GM03348 (cell line): ENCODE measurements at regions not wholly inside any gene's neighbourhood (a gene's known extent, or its start where the extent isn't known, plus 50 kb on each side); places are given as distances from the start of the nearest gene placed in this dataset.
A peak's percentile ranks its signal among the peaks of the same experiment; 100 is the strongest.

Source experiments
- DNase-seq: peaks from one replicate; pipeline ENCODE4 v3.0.0; 2012; ENCODE audit warnings: low spot score

DNA sequence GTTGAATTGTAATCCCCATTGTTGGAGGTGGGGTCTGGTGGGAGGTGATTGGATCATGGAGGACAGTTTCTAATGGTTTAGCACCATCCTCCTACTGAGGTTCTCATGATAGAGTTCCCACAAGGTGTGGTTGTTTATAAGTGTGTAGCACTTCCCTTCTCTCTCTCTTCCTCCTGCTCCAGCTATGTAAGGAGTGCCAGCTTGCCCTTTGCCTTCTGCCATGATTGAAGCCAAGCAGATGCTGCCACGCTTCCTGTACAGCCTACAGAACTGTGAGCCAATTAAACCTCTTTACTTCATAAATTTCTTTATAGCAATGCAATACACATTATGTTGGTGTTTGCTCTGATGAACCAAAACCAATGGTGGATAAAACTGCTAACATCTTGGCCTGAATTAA, 238.2 kb downstream of the EFNB2 start:
- no peak for DNase-seq

DNA sequence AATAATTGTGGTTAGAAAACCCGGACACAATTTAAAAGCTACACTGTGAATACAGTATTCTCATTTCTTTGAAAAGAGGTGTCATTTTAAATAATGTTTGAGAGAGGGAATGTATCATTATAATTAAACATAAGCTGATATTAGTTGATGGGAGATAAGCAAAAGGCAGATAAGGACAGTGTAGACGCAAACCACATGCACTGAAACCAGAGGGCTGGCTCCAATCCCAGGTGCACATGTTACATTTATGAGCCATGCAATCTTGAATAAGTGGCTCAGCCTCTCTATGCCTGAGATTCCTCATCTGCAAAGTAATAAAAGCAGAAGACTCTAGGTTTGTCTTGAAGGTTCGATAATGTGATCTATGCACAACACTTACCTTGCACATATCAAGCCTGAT, 238.7 kb downstream of the EFNB2 start:
- no peak for DNase-seq

DNA sequence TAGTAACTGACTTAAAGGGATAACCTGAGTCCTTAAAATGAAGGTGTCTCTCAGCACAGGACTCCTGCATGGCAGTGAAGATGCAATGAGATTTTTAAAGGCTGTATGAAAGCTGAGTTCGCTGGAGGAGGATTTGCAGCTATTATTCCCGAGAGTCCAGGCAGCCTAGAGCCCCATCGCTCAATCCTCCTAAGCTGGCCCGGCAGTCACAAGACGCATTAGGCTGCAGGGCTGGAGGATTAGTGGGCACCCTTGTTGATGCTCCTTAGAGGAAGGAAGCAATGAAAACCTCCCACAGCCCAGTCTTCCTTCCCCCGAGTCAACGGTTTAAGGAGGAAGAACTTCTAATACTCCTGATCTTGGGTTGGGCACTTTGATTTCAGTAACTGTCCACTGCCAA, 239.5 kb downstream of the EFNB2 start:
- no peak for DNase-seq

DNA sequence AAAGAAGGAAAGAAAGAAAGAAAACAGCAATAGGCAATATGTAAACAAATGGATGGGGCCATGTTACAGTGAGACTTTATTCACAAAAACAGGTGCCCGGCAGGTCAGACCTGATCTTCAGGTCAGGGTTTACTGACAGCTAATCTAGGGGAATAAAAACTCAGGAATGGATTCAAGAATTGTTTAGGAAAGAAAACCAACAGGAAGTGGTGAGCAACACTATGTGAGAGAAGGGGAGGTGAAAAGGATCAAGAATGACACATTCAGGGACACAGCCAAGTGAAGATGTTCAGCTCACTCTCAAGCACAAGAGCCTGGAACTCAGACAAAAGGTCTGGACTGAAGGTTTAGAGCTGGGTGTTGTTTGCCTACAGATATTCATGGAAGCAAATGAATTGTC, 244.5 kb downstream of the EFNB2 start:
- peak; percentile 33 for DNase-seq

DNA sequence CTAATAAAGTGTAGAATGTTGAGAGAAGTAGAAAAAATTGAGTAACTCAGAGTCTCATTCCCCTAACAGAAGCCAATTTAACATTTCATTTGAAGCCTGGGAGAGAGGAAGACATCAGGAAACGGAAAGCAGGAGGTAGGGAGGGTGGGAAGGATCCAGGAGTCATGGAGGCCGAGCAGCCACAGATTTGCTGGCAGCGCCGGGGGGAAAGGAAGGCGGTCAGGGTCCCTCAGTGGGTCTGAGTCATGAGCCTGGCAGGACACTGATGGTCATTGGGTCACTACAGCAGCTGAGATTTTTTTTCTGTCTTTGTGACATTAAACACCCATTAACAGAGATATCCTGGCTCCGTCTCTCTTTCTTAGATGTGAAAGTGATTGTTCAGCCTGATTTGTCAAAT, 248.1 kb downstream of the EFNB2 start:
- no peak for DNase-seq

DNA sequence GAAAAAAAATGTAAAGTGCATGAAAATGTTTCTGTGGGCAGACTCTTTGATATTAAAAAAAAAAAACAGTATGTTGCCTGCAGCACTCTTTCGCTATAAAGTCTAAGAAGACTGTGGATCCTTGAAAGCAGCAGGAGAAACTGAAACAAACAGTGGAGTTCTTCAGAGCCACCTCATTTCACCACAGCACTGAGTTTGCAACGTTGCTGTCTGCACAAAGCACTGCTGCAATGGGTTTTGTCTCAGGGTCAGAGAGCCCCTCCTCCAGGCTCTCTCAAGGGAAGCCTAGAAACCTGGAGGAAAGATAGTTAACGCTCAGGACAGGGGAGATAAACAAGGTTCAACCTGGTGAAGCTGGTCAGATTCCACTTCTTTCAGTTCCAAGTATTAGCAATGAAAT, 248.7 kb downstream of the EFNB2 start:
- DNase-seq = no peak

DNA sequence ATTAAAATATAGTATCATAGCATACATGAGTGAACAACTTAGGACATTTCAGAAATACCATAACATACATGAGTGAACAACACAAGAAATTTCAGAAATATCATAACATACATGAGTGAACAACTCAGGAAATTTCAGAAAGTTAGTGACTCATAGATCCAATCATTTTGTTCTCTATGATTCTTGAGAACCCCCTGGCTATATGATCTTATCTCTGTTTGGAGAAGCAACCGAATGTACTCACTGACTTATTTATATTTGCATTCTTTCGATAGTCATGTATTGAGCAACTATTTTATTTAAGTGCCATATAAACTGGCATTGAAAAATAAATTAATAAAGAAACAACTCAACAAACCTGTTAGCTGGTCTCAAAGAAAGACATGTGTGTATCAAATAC, 251.1 kb downstream of the EFNB2 start:
- no peak for DNase-seq

DNA sequence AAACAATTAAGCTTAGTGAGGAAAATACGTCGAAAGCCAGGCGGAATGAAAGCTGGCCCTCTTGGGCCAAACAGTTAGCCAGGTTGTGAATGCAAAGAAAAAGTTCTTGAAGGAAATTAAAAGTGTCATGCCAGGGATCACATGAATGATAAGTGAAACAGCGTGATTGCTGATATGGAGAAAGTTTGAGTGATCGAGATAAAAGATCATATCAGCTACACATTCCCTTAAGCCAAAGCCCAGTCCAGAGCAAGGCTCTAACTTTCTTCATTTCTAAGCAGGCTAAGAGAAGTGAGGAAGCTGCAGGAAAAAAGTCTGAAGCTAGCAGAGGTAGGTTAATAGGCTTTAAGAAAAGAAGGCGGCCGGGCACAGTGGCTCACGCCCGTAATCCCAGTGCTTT, 254.0 kb downstream of the EFNB2 start:
- no peak for DNase-seq

DNA sequence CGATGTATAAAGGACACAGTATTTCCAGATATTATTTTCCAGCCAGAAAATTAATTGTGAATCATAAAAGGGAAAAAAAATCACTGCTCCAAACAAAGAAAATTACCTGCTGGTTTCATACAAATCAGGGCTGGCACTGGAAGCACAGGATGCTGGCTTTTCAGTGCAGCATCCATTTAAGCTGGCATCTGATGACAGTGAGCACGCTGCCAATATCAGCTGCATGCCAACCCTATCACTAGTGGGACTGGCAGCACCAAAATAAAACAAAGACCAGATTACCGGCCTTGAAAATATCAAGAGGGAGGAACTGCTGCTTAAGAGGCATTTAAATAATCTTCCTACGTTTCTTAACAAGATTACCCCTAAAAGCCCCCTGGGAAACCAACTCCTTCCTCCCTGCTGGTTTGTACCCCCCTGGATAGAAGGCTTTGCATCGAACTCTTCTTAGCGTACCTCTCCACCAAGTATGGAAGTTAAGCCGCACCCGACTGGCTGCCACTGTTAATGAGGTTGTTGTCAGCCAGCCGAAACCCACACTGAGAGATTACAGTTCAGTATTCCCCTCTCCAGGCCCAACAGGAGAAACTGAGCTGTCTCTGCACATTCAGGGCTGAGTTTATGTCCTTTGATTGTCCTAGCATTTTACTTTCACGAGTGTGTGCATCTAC, 257.8 kb downstream of the EFNB2 start:
- DNase-seq = no peak

DNA sequence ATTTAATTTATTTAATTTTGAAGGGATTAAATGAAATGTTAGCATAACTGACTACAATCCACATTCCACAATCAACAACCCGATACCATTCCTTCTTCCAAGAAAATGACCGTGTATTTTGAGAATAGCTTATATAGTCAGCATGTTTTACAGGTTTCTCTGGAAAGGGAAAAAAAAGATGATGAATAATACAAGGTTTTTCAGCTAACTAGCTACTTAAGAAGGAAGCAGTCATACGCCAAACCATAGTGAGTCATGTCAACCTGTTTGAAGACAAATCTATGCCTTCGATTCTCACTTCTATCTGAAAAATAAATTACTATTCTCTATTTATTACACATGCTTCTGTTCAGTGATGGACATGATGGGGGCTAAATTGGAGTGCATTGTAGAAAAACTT, 258.6 kb downstream of the EFNB2 start:
- DNase-seq = no peak

DNA sequence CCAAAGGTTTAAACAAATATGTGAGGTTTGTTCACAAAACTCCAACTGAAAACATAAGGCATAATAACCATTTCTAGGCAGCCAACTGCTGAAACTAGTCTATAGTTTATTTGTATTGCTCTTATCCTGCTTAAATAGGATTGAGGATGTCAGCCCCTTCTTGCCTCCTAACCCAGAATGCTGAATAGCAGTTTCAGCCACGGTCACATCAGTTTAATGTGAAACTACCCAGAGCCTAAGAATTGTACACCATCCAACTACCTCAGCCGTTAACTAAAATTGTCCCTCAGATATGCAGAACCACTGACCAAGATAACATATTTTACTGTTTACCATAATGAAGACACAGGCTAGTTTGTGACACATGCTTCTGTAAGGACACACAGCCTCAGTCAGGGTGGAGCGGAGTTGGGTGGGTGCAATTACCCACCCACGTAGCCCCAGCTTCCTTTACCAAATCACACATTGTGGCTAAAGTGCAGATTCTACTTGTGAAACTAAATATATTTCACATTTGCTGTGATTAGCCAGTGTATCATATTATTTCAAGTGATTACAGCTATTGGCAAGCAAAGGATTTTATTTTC, 259.9 kb downstream of the EFNB2 start:
- no peak for DNase-seq

DNA sequence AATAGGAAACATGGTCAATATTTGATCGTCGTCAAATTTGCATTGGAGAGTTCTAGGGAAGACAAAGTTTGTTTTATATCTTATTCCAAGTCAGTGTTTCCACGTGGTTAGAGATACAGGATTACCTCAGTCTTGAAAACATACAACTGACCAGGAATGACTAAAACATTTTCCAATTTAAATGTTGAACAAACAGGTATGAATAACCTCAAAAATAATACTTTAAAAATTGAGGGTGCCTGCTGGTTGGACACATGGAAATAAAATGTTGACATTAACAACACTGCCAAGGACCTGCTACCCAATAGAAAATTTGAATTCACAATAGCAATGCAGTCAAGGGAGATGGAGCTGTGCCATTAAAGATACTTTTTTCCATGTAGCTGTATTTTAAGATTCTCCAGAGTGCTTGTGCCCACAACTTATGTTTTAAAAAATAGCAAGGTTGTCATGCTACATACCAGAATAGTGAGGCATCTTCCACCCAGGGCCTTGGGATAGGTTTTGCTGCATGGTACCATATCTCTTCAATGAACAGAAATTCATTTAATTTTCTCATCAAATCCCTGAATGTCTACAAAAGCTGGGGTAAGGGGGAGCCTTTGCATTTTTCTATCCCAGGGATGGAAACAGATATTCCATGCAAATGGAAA, 260.8 kb downstream of the EFNB2 start:
- DNase-seq = no peak

DNA sequence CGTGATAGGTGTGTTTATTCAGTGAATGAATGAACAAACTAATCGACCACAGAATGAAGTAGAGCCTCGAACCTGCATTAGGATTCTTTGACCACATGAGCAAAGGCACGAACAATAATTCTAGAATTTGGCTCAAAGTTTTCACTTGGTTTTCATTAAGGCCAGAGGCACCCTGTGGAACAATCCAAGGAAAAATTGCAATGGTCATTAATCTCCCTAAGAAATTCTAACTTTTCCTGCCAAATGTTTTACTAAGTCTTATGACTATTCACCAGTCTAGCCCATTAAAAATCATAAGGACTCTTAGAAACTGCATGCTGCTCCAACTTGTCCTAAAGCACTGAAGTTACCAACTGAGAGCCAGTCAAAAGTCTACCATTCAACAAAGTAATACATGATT, 271.7 kb downstream of the EFNB2 start:
- no peak for DNase-seq

DNA sequence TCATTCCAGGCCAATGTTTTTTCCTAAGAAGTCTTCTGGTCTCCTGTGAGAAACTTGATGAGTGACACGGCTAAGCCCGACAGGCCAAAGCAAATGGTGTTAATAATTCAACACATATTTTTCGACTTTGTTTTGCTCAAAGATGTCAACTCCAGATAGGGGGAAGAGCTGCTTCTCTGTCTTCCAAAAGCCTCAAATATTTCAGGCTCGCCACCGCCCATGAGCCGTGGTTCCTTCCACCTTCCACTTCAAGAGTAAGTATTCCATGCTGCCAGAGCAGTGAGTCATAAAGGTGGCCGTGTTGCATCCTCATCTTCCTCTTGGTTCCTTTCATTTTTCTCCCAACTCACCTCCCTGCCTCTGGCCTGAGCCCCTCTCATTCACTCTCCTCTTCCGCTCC, 272.6 kb downstream of the EFNB2 start:
- DNase-seq = no peak

DNA sequence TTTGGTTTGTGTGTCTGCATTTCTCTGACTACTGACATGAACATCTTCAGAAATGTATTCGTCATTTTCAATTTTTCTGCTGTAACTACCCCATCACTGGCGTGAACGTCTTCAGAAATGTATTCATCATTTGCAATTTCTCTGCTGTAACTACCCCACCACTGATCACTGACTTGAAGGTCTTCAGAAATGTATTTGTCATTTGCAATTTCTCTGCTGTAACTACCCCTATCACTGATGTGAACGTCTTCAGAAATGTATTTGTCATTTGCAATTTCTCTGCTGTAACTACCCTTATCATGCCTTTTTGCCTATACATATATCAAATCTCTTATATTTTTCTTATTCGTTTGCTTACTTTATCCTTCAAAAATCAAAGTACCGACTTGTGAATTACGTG, 274.0 kb downstream of the EFNB2 start:
- no peak for DNase-seq

DNA sequence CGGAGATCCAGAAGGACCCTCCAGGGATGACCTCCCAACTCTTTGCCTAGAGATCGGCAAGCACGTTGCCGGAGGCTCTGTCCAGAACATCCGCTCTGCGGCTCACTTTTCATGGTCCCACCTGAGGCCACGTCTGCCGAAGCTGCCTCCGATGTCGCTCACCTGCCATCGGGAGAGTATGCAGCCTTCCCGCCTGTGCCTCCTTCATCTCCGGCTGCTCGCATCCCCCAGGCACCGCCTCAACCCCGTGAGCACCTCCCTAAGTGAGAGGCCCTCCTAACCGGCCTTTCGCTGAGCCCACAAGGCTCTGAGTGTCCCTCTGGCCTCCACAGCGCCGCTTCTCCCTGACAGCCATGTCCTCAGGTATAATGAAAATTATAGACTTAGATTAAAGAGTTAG, 275.1 kb downstream of the EFNB2 start:
- DNase-seq = no peak

DNA sequence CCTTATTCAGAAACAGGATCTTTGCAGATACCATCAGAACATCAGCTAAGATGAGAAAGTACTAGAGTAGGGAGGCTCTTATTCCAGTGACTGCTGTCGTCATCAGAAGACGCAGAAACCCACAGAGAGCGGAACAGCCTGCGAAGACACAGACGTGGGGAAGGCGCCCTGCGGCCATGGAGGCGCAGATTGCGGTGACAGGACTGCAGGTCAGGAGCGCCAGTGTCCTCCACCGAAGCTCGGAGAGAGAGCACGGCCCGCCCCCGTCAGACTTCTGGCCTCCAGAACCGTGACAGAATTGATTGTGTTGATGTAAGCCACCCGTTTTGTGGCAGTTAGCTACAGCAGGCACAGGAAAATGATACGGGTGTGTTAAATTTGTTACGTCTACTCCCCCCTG, 275.5 kb downstream of the EFNB2 start:
- DNase-seq = no peak

DNA sequence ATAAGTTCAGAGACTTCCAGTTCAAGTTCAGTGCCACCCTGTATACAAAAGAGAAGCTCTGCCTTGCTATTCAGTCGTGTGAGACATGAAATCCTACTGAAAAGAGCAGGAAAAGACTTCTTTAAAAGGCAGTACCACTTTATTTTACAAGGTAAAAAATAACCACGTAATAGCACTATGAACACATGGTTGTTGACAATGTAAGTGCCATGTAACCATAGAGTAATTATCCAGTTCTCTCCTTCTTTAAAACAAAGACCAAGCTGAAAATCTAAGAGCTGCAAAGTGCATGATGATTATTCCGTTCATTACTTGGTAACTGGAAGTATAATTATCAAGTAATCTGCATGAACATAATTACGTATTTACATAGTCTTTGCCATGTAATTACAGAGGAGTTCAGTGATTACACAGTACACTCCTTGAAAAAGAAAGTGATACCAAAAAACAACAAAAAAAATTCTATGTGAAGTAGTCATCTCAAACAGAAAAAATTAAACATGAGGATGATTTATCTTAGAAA, 288.7 kb downstream of the EFNB2 start:
- DNase-seq = no peak

DNA sequence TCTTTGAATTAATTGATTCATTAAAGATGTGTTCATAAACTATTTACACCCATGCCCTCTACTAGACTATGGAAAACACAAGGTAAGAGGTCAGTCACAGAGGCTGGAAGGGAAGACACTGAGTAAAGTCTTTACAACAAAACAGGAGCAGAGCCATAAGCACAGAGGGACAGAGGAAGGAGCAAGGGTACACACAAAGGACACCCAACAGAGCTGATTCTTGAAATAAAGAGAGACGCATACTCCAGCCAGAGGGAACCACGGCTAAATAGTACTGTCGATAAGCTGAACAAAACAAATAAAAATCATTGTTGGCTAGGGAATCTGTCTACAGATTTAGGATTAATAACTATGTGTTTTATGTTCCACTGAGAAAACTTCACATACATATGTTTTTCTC, 289.2 kb downstream of the EFNB2 start:
- no peak for DNase-seq

DNA sequence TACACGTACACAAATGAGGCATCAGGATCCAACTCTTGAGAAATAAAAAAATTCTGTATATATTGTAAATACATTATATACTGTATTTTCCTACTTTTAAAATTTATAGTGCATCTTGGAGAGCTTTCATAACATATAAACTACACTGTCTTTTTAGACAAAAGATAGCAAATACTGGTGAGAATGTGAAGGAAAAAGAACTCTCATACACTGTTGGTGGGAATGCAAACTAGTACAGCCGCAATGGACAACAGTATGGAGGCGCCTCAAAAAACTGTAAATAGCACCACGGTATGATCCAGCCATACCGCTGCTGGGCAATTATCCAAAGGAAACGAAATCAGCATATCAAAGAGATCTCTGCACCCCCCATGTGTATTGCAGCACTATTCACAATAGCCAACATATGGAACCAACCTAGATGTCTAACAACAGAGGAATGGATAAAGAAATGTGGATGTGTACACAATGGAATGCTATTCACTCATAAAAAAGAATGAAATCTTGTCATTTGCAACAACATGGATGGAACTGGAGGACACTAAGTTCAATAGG, 292.4 kb downstream of the EFNB2 start:
- no peak for DNase-seq

DNA sequence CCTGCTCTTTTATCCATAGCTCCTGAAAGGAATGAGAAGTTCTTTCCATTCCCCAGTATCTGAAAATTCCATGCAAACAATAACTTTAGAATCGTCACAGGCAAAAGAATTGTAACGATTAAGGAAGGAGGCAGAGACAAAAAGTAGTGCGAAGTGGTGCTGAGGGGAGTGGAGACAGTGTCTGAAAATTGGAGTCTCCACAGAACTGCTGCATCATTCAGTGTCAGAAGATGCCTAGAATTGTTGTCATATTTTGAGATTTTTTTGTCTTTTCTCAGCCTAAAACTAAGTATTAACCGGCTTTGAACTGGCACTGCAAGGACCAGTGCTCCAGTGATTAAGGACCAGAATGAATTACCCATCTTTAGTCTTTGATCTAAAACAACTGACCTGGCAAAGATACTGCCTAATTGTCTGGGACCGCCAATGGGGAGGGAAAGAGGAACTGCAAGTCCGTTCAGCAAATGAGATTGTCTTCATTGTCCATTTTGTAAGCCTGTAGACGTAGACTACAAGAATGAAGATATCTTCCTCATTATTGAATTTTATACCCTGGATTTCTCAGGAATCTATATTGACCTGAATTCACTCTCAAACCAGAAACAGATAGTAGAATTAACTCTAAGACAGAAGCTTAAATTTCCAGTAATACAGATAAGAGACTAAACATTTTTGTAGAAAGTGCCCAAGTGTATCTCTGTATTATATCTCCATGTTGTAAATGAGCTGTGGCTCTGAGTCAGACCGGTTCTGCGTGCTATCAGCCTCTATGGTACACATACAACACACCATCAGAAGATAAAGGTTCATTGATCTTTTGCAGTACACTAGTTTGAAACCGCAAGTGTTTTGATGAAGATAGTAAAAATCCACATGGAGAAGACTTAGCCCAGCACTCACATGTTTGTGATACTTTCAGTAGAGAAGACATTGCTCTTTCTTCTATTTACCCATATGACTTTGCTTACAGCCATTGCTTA, 293.2 kb downstream of the EFNB2 start:
- no peak for DNase-seq

DNA sequence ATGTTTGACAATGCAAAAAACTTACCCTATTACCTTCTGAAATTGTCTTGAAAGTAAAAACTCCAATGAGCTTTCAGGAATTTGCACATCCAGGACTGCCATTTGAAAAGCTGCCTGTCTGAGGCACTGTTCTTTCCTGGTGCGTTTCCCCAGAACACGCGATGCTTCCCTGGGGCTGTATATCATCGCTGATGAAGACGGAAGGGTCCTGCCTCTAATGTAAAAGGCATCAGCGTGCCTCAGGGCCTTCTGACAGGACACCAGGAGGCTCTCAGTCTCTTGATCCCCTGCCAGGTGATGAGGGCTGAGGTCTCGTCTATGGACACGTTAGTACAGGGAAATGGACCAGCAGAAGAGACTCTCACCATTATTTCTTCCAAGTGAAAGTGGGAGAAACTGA, 296.8 kb downstream of the EFNB2 start:
- no peak for DNase-seq
